ENCODE measurements at regions not wholly inside any gene's neighbourhood (a gene's known extent, or its start where the extent isn't known, plus 50 kb on each side); places are given as distances from the start of the nearest gene placed in this dataset.
A peak's percentile ranks its signal among the peaks of the same experiment; 100 is the strongest.

GRCh38 chr11:134578807-134579723 lies 167.0 kb upstream of the B3GAT1 start:
- TF ChIP-seq MTA2 (IDR thresholded peaks at IDR 0.05; ENCODE audit: low read depth): no peak
- no peak for TF ChIP-seq CHD2 (IDR thresholded peaks at IDR 0.05; ENCODE audit: low read depth, low read length)
- peak; percentile 44 to 47 (median 44) for TF ChIP-seq CTCF (IDR thresholded peaks at IDR 0.05 in 2 of 3, conservative IDR thresholded peaks at IDR 0.05 in 1 of 3; ENCODE audit: insufficient read depth in 2 of 3, low read depth in 1 of 3, low read length in 3 of 3)
- TF ChIP-seq MAX (CRISPR knock-in tag; IDR thresholded peaks at IDR 0.05): no peak
- no peak for TF ChIP-seq ZNF143 (CRISPR knock-in tag; IDR thresholded peaks at IDR 0.05)
- TF ChIP-seq PCBP1 (IDR thresholded peaks at IDR 0.05; ENCODE audit: low read depth, low read length, poor library complexity, severe bottlenecking): no peak
- TF ChIP-seq ZNF589 (CRISPR knock-in tag; IDR thresholded peaks at IDR 0.05; ENCODE audit: low read depth): no peak
- no peak for TF ChIP-seq POLR2AphosphoS5 (IDR thresholded peaks at IDR 0.05; ENCODE audit: control insufficient read depth, insufficient read depth, low read depth, low read length)
- TF ChIP-seq SMAD3 (CRISPR knock-in tag; conservative IDR thresholded peaks at IDR 0.05): no peak
- no peak for TF ChIP-seq RFX5 (IDR thresholded peaks at IDR 0.05; ENCODE audit: low read depth, low read length)
- TF ChIP-seq U2AF2 (optimal IDR thresholded peaks at IDR 0.05; ENCODE audit: low read depth, low read length): no peak
- no peak for TF ChIP-seq POLR2A (conservative IDR thresholded peaks at IDR 0.05)
